GM12891 (cell line): ENCODE measurements at regions not wholly inside any gene's neighbourhood (a gene's known extent, or its start where the extent isn't known, plus 50 kb on each side); places are given as distances from the start of the nearest gene placed in this dataset.

Source experiments
- PAX5 ChIP-seq: IDR thresholded peaks from 2 replicates; pipeline ENCODE4 v1.6.1; 2011; ENCODE audit warnings: low read length, moderate library complexity, mild to moderate bottlenecking; ENCODE audit not compliant: insufficient read depth, severe bottlenecking
- POLR2A ChIP-seq: IDR thresholded peaks from 2 replicates; pipeline ENCODE4 v1.6.1; 2011; ENCODE audit warnings: low read depth, low read length, control low read depth
- POLR2AphosphoS5 ChIP-seq: IDR thresholded peaks from 2 replicates; pipeline ENCODE4 v1.6.1; 2011; ENCODE audit warnings: low read depth, low read length, control low read depth
- POU2F2 ChIP-seq: IDR thresholded peaks from 2 replicates; pipeline ENCODE4 v1.6.1; 2011; ENCODE audit warnings: low read depth, mild to moderate bottlenecking, control low read depth, low read length, moderate library complexity
- SPI1 ChIP-seq: IDR thresholded peaks from 2 replicates; pipeline ENCODE4 v1.6.1; 2011; ENCODE audit warnings: low read depth, low read length, control low read depth
- TAF1 ChIP-seq: IDR thresholded peaks from 2 replicates; pipeline ENCODE4 v1.6.1; 2011; ENCODE audit warnings: low read depth, low read length, control low read depth

DNA sequence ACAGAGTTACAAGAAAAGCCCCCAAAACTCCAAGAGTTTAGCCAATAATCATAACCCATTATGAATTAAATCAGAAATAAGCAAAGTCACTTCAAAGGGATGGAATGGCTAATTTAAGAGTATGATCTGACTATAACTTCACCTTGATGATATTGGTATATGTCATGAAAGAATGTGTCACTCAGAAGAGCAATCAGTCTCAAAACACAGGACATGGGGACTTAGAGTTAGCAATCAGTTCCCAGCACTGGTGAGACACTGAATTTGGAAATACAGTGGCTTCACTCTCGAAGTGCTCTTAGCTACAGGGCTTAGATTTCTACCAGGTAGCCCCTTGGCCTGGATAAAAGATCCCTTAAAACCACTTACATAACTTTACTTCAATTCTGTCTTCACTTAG, 65.7 kb upstream of the EXOC1L start:
- TF ChIP-seq POLR2A (no peak), PAX5 (no peak), POLR2AphosphoS5 (no peak), TAF1 (no peak), SPI1 (no peak), POU2F2 (no peak)
